ENCODE measurements at regions not wholly inside any gene's neighbourhood (a gene's known extent, or its start where the extent isn't known, plus 50 kb on each side); places are given as distances from the start of the nearest gene placed in this dataset.

- TF ChIP-seq CTCF (IDR thresholded peaks at IDR 0.05) (no peak), POLR2A (IDR thresholded peaks at IDR 0.05) (no peak)
Observed at GRCh38 chr18:37948471-37948870, 382.9 kb upstream of the CELF4 start.
